HCT116 (cell line): ENCODE measurements at regions not wholly inside any gene's neighbourhood (a gene's known extent, or its start where the extent isn't known, plus 50 kb on each side); places are given as distances from the start of the nearest gene placed in this dataset.

ENCODE experiments used
- ATAC-seq: fragments of 200-7000 bp; cut with Tn5 transposase; 2 replicates; pipeline ENCODE4 v1.9.1; 2020; ENCODE audit warnings: mild to moderate bottlenecking, moderate library complexity
- BruUV-seq: library from RNA; stranded (reverse); fragments of 400-500 nt; replicated peaks from 2 replicates; lab custom pipeline; 2021; lab: Mats Ljungman, UMichigan
- CTCF ChIA-PET: fragments of 300-600 bp; sonication (Branson Sonifier 250); formaldehyde crosslinking; loops from one replicate; lab custom pipeline; 2021; ENCODE audit warnings: antibody characterized with exemption; lab: Charles Lee
- POLR2A ChIA-PET: fragments of 300-600, 350-600 bp; sonication (Branson Sonifier 250); formaldehyde crosslinking; loops from one replicate; lab custom pipeline; 2021; ENCODE audit warnings: antibody characterized with exemption; lab: Charles Lee
- RAD21 ChIA-PET, 2 experiments: fragments of 300-600 bp; sonication (Branson Sonifier 250); formaldehyde crosslinking; loops; one replicate each; lab custom pipeline; 2023; ENCODE audit warnings: low total read pairs in 2 of 2; ENCODE audit not compliant: uncharacterized antibody in 2 of 2, unreplicated experiment in 2 of 2, low non-redundant PET in 1 of 2; lab: Charles Lee
- DNase-seq: peaks from one replicate; pipeline ENCODE4 v3.0.0-alpha.2; 2010; ENCODE audit warnings: low read depth, low spot score
- H2AFZ ChIP-seq: fragments of 200-600 bp; shearing (Covaris generic), sonication (generic); 2 replicates; pipeline ENCODE4 v1.6.1; 2017; ENCODE audit warnings: low read depth, mixed run types, mixed read lengths, antibody characterized with exemption, low read length; ENCODE audit not compliant: poor library complexity, severe bottlenecking
- H3K27ac ChIP-seq: 2 replicates; pipeline ENCODE4 v1.5.1; 2012; ENCODE audit warnings: low read depth, low read length
- H3K27me3 ChIP-seq: fragments of 200-600 bp; sonication (generic); 2 replicates; pipeline ENCODE4 v1.6.1; 2016; ENCODE audit warnings: mixed run types, low read length, mixed read lengths; ENCODE audit not compliant: insufficient read depth
- H3K36me3 ChIP-seq, 2 experiments: fragments of 200-500 bp in 1 of 2; fragments of 200-600 bp in 1 of 2; sonication (Bioruptor generic) in 1 of 2; sonication (generic) in 1 of 2; 2 replicates each; pipeline versions ENCODE4 v1.5.1 to v1.6.1; 2014 to 2016; ENCODE audit warnings: low read length in 2 of 2, inconsistent platforms in 1 of 2, mixed read lengths in 1 of 2, mixed run types in 1 of 2; ENCODE audit not compliant: insufficient read depth in 2 of 2, control insufficient read depth in 1 of 2
- H3K4me1 ChIP-seq, 2 experiments: fragments of 200-600 bp in 1 of 2; sonication (generic) in 1 of 2; 2 replicates each; pipeline versions ENCODE4 v1.5.1 to v1.6.1; 2012 to 2017; ENCODE audit warnings: low read length in 2 of 2, inconsistent platforms in 1 of 2, mild to moderate bottlenecking in 1 of 2, mixed read lengths in 1 of 2, mixed run types in 1 of 2, moderate library complexity in 1 of 2; ENCODE audit not compliant: insufficient read depth in 2 of 2, control insufficient read depth in 1 of 2
- H3K4me2 ChIP-seq: fragments of 200-600 bp; sonication (generic); 2 replicates; pipeline ENCODE4 v1.6.1; 2017; ENCODE audit warnings: mixed run types, low read length, mixed read lengths
- H3K4me3 ChIP-seq, 2 experiments: fragments of 200-600 bp in 1 of 2; sonication (generic) in 1 of 2; replicated peaks in 1 of 2; 2 replicates each; pipeline ENCODE4 v1.5.1; 2011 to 2016; ENCODE audit warnings: low read length in 2 of 2, control low read depth in 1 of 2, low read depth in 1 of 2, mild to moderate bottlenecking in 1 of 2, mixed read lengths in 1 of 2, mixed run types in 1 of 2
- H3K79me2 ChIP-seq: fragments of 200-600 bp; sonication (generic); 2 replicates; pipeline ENCODE4 v1.6.1; 2017; ENCODE audit warnings: mild to moderate bottlenecking, mixed run types, low read length, moderate library complexity, mixed read lengths; ENCODE audit not compliant: insufficient read depth
- H3K9ac ChIP-seq: fragments of 200-600 bp; sonication (generic); 2 replicates; pipeline ENCODE4 v1.6.1; 2016; ENCODE audit warnings: low read length, mixed read lengths
- H3K9me2 ChIP-seq: fragments of 200-600 bp; sonication (generic), shearing (Covaris generic); 2 replicates; pipeline ENCODE4 v1.6.1; 2017; ENCODE audit warnings: mixed run types, mild to moderate bottlenecking, moderate library complexity; ENCODE audit not compliant: insufficient read depth
- H3K9me3 ChIP-seq, 2 experiments: fragments of 200-500 bp in 1 of 2; fragments of 200-600 bp in 1 of 2; sonication (Bioruptor generic) in 1 of 2; sonication (generic) in 1 of 2; 2 replicates each; pipeline ENCODE4 v1.6.1; 2014 to 2017; ENCODE audit warnings: low read length in 2 of 2, mixed read lengths in 2 of 2, inconsistent platforms in 1 of 2, low read depth in 1 of 2, mild to moderate bottlenecking in 1 of 2, mixed run types in 1 of 2, moderate library complexity in 1 of 2; ENCODE audit not compliant: control insufficient read depth in 1 of 2, insufficient read depth in 1 of 2
- H4K20me1 ChIP-seq: fragments of 200-600 bp; sonication (generic), shearing (Covaris generic); 2 replicates; pipeline ENCODE4 v1.6.1; 2017; ENCODE audit warnings: mixed run types, mild to moderate bottlenecking, moderate library complexity; ENCODE audit not compliant: insufficient read depth
- EGR1 ChIP-seq: IDR thresholded peaks from 2 replicates; pipeline ENCODE4 v1.6.1; 2012; ENCODE audit warnings: low read depth
- ELF1 ChIP-seq: IDR thresholded peaks from 2 replicates; pipeline ENCODE4 v1.6.1; 2012; ENCODE audit warnings: low read depth, borderline replicate concordance
- EZH2 ChIP-seq: fragments of 200-600 bp; sonication (generic); IDR thresholded peaks from 2 replicates; pipeline ENCODE4 v1.6.1; 2017; ENCODE audit warnings: antibody characterized with exemption, mixed run types
- EZH2phosphoT487 ChIP-seq: fragments of 200-600 bp; IDR thresholded peaks from 2 replicates; pipeline ENCODE4 v1.6.1; 2018; ENCODE audit warnings: antibody characterized with exemption, borderline replicate concordance
- JUND ChIP-seq: IDR thresholded peaks from 2 replicates; pipeline ENCODE4 v1.6.1; 2012
- POLR2A ChIP-seq: IDR thresholded peaks from 2 replicates; pipeline ENCODE4 v1.7.0; 2011; ENCODE audit warnings: borderline replicate concordance; ENCODE audit not compliant: insufficient read depth, insufficient read length; ENCODE audit errors: extremely low read depth
- SIN3A ChIP-seq: IDR thresholded peaks from 2 replicates; pipeline ENCODE4 v1.6.1; 2012; ENCODE audit warnings: low read depth
- SP1 ChIP-seq: IDR thresholded peaks from 2 replicates; pipeline ENCODE4 v1.6.1; 2012; ENCODE audit warnings: low read depth
- TCF7L2 ChIP-seq: IDR thresholded peaks from 2 replicates; pipeline ENCODE4 v1.7.0; 2011; ENCODE audit warnings: borderline replicate concordance, inconsistent platforms; ENCODE audit not compliant: insufficient read depth, insufficient read length; ENCODE audit errors: extremely low read depth
- ZFX ChIP-seq: fragments of 450-650 bp; IDR thresholded peaks from 2 replicates; pipeline ENCODE4 v1.6.1; 2017
- intact Hi-C: fragments of 100-400 bp; cut with micrococcal nuclease; formaldehyde crosslinking; loops from 2 replicates; pipeline ENCODE4 v1.10.0; 2022
- TF ChIP-seq, protein P1 (sequence below): IDR thresholded peaks from 2 replicates; pipeline ENCODE4 v1.6.1; 2011; ENCODE audit warnings: mild to moderate bottlenecking, low read length, moderate library complexity; ENCODE audit not compliant: insufficient replicate concordance; ENCODE audit errors: extremely low read depth
- TF ChIP-seq, protein P2 (sequence below): IDR thresholded peaks from 2 replicates; pipeline ENCODE4 v1.6.1; 2012

DNA sequence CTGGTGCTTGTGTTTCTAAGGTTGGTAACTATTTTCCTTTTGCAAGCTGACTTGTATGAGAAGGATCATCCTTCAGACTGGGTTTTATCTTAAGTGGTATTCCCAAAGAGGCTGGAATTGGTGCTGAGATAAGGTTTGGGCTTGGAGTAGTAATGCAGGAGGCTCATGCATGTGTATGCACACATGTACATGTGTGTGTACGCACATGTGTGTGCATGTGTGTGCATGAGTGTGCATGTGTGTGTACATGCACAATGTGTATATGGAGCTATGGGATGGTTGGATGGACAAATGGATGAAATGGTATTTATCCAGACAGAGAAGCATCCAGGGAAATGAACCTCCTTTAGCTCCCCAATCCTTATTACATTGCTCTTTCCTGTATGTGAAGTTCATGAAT, 142.6 kb downstream of the CARTPT start:
- CTCF ChIA-PET = no interaction called here
- Histone ChIP-seq H4K20me1 (no peaks in the 10 kb centered on the region), H3K4me1 (no peaks in the 10 kb centered on the region), H3K79me2 (no peaks in the 10 kb centered on the region), H3K36me3 (no peaks in the 10 kb centered on the region), H2AFZ (no peak overlapping the region), H3K4me2 (no peak overlapping the region), H3K27ac (no peak overlapping the region), H3K9me2 (no peaks in the 10 kb centered on the region), H3K9ac (no peak overlapping the region)
- no peak for DNase-seq
- no peak for ATAC-seq
- RAD21 ChIA-PET = no interaction called here
- intact Hi-C loops = no loop called here
- POLR2A ChIA-PET = no interaction called here
- TF ChIP-seq TCF7L2 = no peak
- no peak for TF ChIP-seq EZH2
- no peak for TF ChIP-seq ZFX
- no peak for TF ChIP-seq SP1
- no peak for TF ChIP-seq EGR1
- TF ChIP-seq, protein P1, sequence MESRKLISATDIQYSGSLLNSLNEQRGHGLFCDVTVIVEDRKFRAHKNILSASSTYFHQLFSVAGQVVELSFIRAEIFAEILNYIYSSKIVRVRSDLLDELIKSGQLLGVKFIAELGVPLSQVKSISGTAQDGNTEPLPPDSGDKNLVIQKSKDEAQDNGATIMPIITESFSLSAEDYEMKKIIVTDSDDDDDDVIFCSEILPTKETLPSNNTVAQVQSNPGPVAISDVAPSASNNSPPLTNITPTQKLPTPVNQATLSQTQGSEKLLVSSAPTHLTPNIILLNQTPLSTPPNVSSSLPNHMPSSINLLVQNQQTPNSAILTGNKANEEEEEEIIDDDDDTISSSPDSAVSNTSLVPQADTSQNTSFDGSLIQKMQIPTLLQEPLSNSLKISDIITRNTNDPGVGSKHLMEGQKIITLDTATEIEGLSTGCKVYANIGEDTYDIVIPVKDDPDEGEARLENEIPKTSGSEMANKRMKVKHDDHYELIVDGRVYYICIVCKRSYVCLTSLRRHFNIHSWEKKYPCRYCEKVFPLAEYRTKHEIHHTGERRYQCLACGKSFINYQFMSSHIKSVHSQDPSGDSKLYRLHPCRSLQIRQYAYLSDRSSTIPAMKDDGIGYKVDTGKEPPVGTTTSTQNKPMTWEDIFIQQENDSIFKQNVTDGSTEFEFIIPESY = no peak
- TF ChIP-seq POLR2A = no peak
- no peak for TF ChIP-seq JUND
- no peak for TF ChIP-seq ELF1
- no peak for TF ChIP-seq EZH2phosphoT487
- TF ChIP-seq, protein P2, sequence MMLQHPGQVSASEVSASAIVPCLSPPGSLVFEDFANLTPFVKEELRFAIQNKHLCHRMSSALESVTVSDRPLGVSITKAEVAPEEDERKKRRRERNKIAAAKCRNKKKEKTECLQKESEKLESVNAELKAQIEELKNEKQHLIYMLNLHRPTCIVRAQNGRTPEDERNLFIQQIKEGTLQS = no peak
- TF ChIP-seq SIN3A = no peak
- TF ChIP-seq, all 23 proteins: peak for 0
- no peak overlapping the region for H3K4me3 ChIP-seq
- no peaks in the 10 kb centered on the region for H3K9me3 ChIP-seq
- H3K27me3 ChIP-seq = no peaks in the 10 kb centered on the region
- no TSS peak for BruUV-seq
